AG09309 (cell line): ENCODE measurements at regions not wholly inside any gene's neighbourhood (a gene's known extent, or its start where the extent isn't known, plus 50 kb on each side); places are given as distances from the start of the nearest gene placed in this dataset.

Experiments used
- DNase-seq: peaks from one replicate; pipeline ENCODE4 v3.0.0-alpha.2; 2010; ENCODE audit warnings: low read depth
- H3K4me3 ChIP-seq: 2 replicates; pipeline ENCODE4 v1.5.1; 2011; ENCODE audit warnings: mild to moderate bottlenecking, low read depth, low read length, moderate library complexity; ENCODE audit not compliant: control insufficient read depth
- TF ChIP-seq, protein P1 (sequence below): IDR thresholded peaks from 2 replicates; pipeline ENCODE4 v1.5.1; 2011; ENCODE audit warnings: mild to moderate bottlenecking, low read depth, low read length, inconsistent platforms; ENCODE audit not compliant: insufficient read depth, control insufficient read depth; ENCODE audit errors: missing control alignments

DNA sequence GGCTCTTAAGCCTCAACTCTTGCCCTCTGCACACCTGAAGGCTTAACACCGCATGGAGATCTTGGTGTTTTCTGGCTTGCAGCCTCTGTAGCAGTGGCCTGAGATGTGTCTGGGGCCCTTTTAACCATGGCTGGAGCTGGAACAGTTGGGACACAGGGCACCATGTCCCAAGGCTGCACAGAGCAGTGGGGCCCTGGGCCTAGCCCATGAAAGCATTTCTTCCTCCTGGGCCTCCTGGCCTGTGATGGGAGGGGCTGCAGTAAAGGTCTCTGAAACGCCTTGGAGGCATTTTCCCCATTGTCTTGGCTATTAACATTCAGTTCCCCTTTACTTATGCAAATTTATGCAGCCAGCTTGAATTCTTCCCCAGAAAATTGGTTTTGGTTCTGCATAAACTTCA lies 735.5 kb upstream of the ALCAM start:
- TF ChIP-seq, protein P1, sequence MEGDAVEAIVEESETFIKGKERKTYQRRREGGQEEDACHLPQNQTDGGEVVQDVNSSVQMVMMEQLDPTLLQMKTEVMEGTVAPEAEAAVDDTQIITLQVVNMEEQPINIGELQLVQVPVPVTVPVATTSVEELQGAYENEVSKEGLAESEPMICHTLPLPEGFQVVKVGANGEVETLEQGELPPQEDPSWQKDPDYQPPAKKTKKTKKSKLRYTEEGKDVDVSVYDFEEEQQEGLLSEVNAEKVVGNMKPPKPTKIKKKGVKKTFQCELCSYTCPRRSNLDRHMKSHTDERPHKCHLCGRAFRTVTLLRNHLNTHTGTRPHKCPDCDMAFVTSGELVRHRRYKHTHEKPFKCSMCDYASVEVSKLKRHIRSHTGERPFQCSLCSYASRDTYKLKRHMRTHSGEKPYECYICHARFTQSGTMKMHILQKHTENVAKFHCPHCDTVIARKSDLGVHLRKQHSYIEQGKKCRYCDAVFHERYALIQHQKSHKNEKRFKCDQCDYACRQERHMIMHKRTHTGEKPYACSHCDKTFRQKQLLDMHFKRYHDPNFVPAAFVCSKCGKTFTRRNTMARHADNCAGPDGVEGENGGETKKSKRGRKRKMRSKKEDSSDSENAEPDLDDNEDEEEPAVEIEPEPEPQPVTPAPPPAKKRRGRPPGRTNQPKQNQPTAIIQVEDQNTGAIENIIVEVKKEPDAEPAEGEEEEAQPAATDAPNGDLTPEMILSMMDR = no peak
- no peak overlapping the region for H3K4me3 ChIP-seq
- DNase-seq = no peak

DNA sequence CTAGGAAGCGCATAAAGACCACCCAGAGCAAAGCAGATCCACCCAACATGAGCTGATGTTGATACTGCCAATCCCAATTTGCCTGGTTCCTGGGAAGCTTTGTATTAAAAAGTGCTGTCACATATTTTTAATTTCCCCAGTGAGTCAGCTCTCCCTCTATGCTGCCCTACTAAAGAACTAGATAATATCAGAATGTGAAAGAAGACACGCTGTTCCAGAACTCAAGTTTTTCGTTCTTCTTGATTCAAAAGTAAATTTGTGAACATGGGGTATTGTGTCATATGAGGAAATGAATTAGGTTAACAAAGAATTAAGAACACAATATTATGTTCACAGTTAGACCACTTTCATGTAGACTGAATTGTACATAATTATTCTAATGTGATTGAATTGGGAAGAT lies 734.2 kb upstream of the ALCAM start:
- TF ChIP-seq, protein P1 = no peak
- no peak for DNase-seq
- no peak overlapping the region for H3K4me3 ChIP-seq

- TF ChIP-seq, protein P1 = no peak
- no peak for DNase-seq
- no peak overlapping the region for H3K4me3 ChIP-seq
These were observed 733.8 kb upstream of the ALCAM start for GRCh38 chr3:104632947-104633346.

- no peak for DNase-seq
- H3K4me3 ChIP-seq = no peak overlapping the region
- TF ChIP-seq, protein P1 = peak; percentile 8
These were observed 730.7 kb upstream of the ALCAM start for GRCh38 chr3:104635872-104636580.

DNA sequence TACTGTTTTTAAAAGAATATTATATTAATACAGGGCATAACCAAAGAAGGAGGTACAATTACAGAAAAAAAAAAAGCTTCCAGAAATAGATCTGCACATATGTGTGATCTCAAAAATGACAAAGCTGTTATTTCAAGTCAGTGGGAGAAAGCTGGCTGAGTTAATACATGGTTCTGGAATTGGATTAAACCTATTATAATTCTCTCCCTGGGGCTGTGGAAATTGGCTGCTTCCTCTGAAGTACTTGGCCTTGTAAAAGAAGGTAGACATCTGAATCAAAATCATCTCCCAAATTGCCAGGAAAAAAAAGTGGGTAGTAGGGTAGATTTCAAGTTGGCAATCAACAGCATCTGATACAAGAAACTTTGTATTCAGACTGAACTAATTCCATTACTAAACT lies 723.9 kb upstream of the ALCAM start:
- TF ChIP-seq, protein P1 = no peak
- no peak for DNase-seq
- no peak overlapping the region for H3K4me3 ChIP-seq

DNA sequence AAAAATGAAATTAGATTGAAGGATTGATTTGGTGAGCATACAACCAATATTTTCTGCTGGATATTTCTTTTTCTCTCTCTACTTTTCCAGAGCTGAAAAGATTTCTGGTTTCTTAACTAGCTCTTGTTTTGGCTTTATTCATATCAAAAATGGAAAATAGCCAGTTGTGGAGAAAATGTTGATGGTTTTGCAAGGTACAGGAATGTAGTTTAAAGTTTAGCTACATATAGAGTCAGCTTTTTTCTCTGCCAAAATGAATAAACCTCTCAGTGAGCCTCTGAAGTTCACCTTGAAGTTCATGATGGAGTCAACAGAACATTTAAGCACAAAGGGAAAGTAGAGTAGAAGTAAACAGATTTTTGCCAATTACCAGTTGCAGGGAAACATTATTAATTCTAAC lies 720.5 kb upstream of the ALCAM start:
- TF ChIP-seq, protein P1 = no peak
- no peak overlapping the region for H3K4me3 ChIP-seq
- DNase-seq = no peak
